A673 (cell line): ENCODE measurements at regions not wholly inside any gene's neighbourhood (a gene's known extent, or its start where the extent isn't known, plus 50 kb on each side); places are given as distances from the start of the nearest gene placed in this dataset.
A peak's percentile ranks its signal among the peaks of the same experiment; 100 is the strongest.

Experiments used
- BruUV-seq: library from RNA; stranded (reverse); fragments of 400-500 nt; replicated peaks from 2 replicates; lab custom pipeline; 2021; lab: Mats Ljungman, UMichigan
- CTCF ChIA-PET: fragments of 300-600 bp; sonication (Branson Sonifier 250); formaldehyde crosslinking; loops from one replicate; lab custom pipeline; 2022; ENCODE audit warnings: antibody characterized with exemption; lab: Charles Lee
- POLR2A ChIA-PET: fragments of 300-600 bp; sonication (Branson Sonifier 250); formaldehyde crosslinking; loops from one replicate; lab custom pipeline; 2022; ENCODE audit warnings: antibody characterized with exemption; ENCODE audit not compliant: low non-redundant PET; lab: Charles Lee
- DNase-seq: peaks from one replicate; pipeline ENCODE4 v3.0.0-alpha.2; 2015; ENCODE audit warnings: low spot score
- H3K27ac ChIP-seq: fragments of 200-600 bp; sonication (generic); 2 replicates; pipeline ENCODE4 v1.5.1; 2016; ENCODE audit warnings: mixed run types, low read depth, mild to moderate bottlenecking, mixed read lengths, antibody characterized with exemption, low read length; ENCODE audit not compliant: poor library complexity, severe bottlenecking
- H3K27me3 ChIP-seq: fragments of 200-600 bp; sonication (generic); replicated peaks from 2 replicates; pipeline ENCODE4 v1.6.1; 2017; ENCODE audit warnings: mixed run types, low read depth, mild to moderate bottlenecking, mixed read lengths, antibody characterized with exemption, low read length; ENCODE audit not compliant: insufficient read depth, poor library complexity
- H3K36me3 ChIP-seq: fragments of 200-600 bp; sonication (generic); 2 replicates; pipeline ENCODE4 v1.6.1; 2016; ENCODE audit warnings: mixed run types, mild to moderate bottlenecking, mixed read lengths, antibody characterized with exemption, low read length; ENCODE audit not compliant: insufficient read depth, poor library complexity, severe bottlenecking
- H3K4me1 ChIP-seq: fragments of 200-600 bp; sonication (generic); 2 replicates; pipeline ENCODE4 v1.6.1; 2017; ENCODE audit warnings: mixed run types, mild to moderate bottlenecking, mixed read lengths, antibody characterized with exemption, low read length; ENCODE audit not compliant: insufficient read depth, poor library complexity, severe bottlenecking
- H3K4me3 ChIP-seq: fragments of 200-600 bp; sonication (generic); 2 replicates; pipeline ENCODE4 v1.5.1; 2016; ENCODE audit warnings: low read depth, mixed run types, mild to moderate bottlenecking, mixed read lengths, low read length; ENCODE audit not compliant: poor library complexity, severe bottlenecking
- H3K9me3 ChIP-seq: fragments of 200-600 bp; sonication (generic); 2 replicates; pipeline ENCODE4 v1.6.1; 2016; ENCODE audit warnings: mixed run types, low read depth, mild to moderate bottlenecking, mixed read lengths, antibody characterized with exemption, low read length; ENCODE audit not compliant: poor library complexity, severe bottlenecking
- CTCF ChIP-seq: fragments of 300-800, 200-600 bp; sonication (generic); conservative IDR thresholded peaks from 2 replicates; pipeline ENCODE4 v1.5.1; 2017; ENCODE audit warnings: low read depth, mild to moderate bottlenecking, antibody characterized with exemption, low read length, moderate library complexity, mixed read lengths
- EZH2 ChIP-seq: fragments of 200-600 bp; sonication (generic); IDR thresholded peaks from 2 replicates; pipeline ENCODE4 v1.6.1; 2017; ENCODE audit warnings: borderline replicate concordance, low read depth, mild to moderate bottlenecking, mixed read lengths, antibody characterized with exemption, low read length; ENCODE audit not compliant: poor library complexity, severe bottlenecking
- intact Hi-C: fragments of 100-400 bp; cut with micrococcal nuclease; formaldehyde crosslinking; loops from one replicate; pipeline ENCODE4 v1.10.0; 2022; ENCODE audit not compliant: unreplicated experiment

GRCh38 chr4:148934926-148935578 is 492.8 kb upstream of the NR3C2 start:
- Histone ChIP-seq H3K9me3 (peaks cover 5% of the 10 kb centered on the region), H3K27ac (no peak overlapping the region), H3K4me1 (no peaks in the 10 kb centered on the region), H3K27me3 (no peaks in the 10 kb centered on the region), H3K36me3 (no peaks in the 10 kb centered on the region), H3K4me3 (no peak overlapping the region)
- TF ChIP-seq CTCF (no peak), EZH2 (no peak)
- intact Hi-C loops: no loop called here
- BruUV-seq: no TSS peak
- ChIA-PET POLR2A (no interaction called here), CTCF (no interaction called here)
- DNase-seq: no peak

- Histone ChIP-seq H3K27ac (no peak overlapping the region), H3K27me3 (no peaks in the 10 kb centered on the region), H3K4me1 (no peaks in the 10 kb centered on the region), H3K36me3 (no peaks in the 10 kb centered on the region), H3K9me3 (peaks cover 5% of the 10 kb centered on the region), H3K4me3 (no peak overlapping the region)
- CTCF ChIA-PET: no interaction called here
- no peak for TF ChIP-seq CTCF
- TF ChIP-seq EZH2: no peak
- intact Hi-C loops: no loop called here
- POLR2A ChIA-PET: no interaction called here
- peak; percentile 33 for DNase-seq
- no TSS peak for BruUV-seq
Observed at GRCh38 chr4:148926276-148927260, 484.4 kb upstream of the NR3C2 start.

- Histone ChIP-seq H3K27ac (no peak overlapping the region), H3K36me3 (no peaks in the 10 kb centered on the region), H3K4me3 (no peak overlapping the region), H3K27me3 (no peaks in the 10 kb centered on the region), H3K4me1 (no peaks in the 10 kb centered on the region), H3K9me3 (no peaks in the 10 kb centered on the region)
- intact Hi-C loops: no loop called here
- POLR2A ChIA-PET: no interaction called here
- DNase-seq: no peak
- no TSS peak for BruUV-seq
- TF ChIP-seq EZH2 (no peak), CTCF (no peak)
- CTCF ChIA-PET: no interaction called here
Observed at GRCh38 chr4:148923881-148924280, 481.7 kb upstream of the NR3C2 start.
